Cerebellar cortex (tissue), 1 donor: ENCODE measurements at regions not wholly inside any gene's neighbourhood (a gene's known extent, or its start where the extent isn't known, plus 50 kb on each side); places are given as distances from the start of the nearest gene placed in this dataset.
"Not testable (repeated sequence)": the region's sequence is repeated elsewhere in the genome, so short reads cannot be mapped to it uniquely, and the experiment has no call there.

Source experiments
- DNase-seq: peaks from one replicate; pipeline ENCODE4 v3.0.0-alpha.2; 2015; ENCODE audit warnings: low spot score

DNA sequence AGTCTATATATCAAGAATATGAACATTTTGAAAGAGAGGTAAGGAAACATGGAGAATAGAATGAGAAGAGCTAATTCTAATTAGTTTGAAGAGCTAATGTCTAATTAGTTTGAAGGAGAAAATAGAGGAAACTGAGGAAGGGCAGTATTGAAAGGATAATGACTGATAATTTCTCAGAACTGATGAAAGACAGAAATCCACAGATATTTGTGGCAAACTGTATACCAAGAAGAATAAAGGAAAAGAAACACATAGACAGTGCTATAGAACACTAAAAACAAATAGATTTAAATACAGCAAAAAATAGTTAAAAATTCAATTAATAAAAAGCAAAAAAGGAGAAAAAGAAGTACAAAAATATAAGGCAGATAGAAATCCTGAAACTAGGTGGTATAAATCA, 354.4 kb downstream of the QKI start:
- DNase-seq, result no peak

DNA sequence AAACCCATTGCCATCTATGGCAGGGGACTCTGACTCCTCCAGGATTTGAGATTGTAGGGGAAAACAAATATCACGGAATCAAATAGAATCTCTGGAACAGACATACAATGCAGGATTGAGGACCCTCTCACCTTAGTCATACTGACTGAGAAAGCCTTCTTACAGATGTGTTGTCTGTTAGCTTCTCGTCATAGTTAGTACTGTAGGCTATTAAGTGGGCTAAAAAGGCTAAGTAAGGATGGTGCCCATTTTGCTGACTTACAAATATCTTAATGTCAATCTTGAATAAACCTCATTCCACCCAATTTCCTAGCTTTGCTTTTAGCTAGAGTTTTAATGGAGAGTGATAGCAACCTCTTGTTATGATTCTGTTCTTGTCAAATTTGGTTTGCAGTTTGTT, 352.4 kb downstream of the QKI start:
- no peak for DNase-seq

DNA sequence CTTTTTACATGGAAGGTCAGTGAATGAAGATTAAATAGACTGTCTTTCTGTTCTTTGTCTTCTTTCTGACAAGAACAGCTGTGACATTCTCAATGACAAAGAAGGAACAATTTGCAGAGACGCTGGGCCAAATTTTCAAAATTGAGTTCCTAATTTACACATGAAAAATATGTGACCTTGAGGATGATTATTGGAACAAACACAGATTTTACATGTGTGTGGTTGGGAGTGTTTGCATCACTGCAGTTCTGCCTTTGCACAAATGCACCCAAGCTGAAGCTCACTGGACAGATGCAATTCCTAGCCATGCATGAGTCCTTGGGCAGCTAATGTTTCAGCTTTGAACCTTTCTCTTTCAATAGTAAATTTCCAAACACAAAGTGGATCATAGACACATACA, 350.8 kb downstream of the QKI start:
- DNase-seq, result no peak

DNA sequence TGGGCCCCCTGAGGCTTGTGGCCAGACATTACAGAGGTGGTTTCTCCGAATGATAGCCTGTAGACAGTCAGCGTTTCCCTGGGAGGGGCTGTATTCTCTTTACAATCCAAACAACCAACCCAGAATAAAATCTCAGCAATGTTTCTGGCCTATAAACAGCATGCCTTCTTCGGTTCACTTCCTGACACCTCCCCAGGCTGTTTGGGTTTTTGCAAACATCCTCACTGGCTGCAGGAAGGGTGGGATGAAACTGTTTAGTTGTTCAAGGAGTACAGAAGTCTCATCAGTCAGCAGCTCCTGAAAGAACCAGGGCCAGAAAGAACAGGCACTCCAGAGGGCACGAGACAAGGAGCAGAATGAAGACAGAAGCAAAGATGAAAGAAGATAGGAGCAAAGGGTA, 350.0 kb downstream of the QKI start:
- DNase-seq, result no peak

DNA sequence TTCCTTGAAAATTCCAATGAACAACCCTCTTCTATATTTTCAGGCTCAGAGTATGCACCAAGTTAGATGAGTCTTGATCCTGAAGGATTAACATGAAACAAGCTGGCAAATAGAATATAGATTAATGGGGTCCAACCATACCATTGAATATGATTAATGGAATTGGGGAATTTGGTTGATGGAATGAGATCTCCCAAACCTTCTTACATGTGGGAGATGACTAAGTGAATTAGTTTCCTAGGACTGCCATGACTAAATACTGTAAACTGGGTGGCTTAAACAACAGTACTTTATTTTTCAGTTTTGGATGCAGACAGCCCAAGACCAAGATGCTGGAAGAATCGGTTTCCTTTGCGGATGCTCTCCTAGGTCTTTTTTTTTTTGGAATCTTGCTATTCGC, 347.0 kb downstream of the QKI start:
- no peak for DNase-seq

DNA sequence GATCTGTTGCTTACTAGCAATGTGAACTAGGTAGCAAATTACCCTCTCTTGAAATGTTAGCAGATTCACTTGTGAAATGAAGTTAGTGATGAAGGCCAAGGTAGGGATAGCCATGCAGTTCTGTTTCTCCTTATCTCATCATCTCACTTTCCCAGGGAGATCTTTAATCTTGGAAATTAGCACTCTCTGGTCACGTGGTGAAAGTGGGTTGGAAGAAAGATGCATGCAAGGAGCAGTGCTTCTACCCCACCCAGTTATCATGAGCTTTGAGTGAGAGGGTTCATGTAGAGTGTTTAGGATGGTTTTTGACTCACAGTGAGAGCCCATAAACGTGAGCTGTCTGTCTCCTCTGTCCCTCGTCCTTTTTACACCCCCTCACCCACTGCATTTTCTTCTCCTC, 346.3 kb downstream of the QKI start:
- no peak for DNase-seq

DNA sequence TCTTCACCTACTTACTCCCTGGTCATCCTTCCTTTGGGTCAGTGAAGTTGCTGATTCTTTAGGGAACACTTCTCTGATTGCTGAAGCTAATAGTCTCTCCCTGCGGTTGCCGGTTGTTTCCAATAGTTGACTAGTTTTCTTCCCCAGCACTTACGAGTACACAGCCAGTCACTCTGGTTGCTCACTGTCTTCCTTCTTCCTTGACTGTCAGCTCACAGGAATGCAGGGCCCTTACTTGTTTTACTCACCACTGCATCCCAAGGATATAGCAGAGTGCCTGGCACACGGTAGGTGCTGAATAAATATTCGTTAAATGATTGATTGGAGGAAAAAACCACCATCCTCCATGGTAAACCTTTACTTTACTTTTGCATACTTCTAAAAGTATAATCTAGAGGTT, 345.0 kb downstream of the QKI start:
- DNase-seq, result no peak

DNA sequence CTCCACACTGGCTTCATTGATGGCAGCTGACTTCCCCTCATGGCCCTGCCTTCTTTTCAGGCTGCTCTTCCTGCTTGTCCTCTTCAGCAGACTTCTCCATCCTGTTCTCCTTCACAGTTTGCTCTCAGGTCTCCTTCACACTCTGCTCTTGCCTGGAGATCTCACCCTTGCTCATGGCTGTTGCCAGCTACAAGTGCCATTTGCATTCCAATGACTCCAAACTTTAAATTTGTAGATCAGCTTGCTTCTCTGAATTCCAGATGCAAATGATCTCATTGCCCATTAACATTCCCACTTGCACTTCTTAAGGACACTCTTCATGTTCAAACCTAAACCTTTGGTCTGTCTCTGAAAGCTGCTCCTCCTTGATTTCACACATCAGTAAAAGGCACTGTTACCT, 343.0 kb downstream of the QKI start:
- DNase-seq, result no peak

DNA sequence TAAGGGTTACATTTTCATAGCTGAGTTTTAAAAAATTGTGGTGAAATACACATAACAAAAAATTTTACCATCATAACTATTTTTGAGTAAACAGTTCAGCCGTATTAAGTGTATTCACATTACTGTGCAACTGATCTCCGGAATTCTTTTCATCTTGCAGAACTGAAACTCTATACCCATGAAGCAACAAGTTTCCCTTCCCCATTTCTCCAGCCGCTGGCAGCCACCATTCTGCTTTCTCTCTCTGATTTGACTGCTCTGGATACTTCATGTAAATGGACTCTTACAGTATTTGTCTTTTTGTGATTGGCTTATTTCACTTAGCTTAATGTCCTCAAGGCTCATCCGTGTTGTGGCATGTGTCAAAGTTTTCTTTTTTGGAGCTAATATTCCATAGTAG, 341.6 kb downstream of the QKI start:
- no peak for DNase-seq

DNA sequence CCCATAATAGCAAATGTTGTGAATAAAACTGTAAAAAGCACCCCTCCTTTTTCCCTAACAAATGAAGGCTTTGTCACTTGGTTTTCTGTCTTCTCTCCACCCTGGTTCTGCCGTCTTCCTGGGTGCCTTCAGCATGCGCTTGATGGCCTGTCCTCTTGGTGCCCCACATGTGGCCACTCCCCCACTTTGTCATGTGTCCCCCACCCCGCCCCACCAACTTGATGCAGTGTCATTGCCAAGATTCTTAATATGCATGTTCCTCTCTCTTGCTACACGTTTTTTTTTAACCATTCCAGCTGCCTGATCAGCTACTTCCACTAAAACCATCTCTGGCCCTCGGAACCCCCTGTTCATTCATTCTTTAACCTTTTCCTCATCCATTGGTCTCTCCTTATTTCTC, 340.3 kb downstream of the QKI start:
- no peak for DNase-seq

DNA sequence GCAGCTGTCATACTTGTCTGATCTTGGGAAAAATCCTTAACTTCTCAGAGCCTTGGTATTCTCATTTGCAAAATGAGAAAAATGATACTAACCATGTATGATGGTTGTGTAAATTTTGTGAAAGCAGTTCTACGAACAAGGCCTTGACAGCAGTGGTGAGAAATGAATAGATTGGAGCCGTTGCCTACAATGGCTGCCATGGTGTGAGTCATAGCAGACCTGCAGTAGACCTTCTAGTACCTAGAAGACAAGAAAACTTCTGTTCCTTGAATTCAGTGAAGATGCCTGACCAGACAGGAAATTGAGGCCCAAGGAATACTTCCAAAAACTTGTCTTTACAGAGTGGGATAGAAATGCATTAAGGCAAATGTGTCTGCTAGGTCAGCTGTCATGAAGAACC, 338.9 kb downstream of the QKI start:
- no peak for DNase-seq

DNA sequence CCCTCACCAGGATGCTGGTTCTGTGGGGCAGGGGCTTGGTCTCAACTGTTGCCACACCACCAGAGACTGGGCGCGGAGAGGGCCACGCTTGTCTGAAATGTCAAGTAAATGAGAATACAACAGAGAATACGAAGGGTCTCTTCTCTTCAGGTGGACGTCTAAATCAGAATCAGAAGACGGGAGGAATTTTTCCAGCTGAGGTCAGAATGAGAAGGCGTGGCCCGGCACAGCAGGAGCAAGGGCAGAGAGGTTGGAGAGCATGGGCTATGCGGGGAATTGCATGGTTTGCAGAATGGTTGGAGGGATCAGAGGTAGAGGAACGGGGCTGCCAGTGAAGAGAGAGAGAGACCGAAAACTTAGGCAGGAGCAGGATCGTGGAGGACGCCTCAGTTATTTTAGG, 337.9 kb downstream of the QKI start:
- no peak for DNase-seq

DNA sequence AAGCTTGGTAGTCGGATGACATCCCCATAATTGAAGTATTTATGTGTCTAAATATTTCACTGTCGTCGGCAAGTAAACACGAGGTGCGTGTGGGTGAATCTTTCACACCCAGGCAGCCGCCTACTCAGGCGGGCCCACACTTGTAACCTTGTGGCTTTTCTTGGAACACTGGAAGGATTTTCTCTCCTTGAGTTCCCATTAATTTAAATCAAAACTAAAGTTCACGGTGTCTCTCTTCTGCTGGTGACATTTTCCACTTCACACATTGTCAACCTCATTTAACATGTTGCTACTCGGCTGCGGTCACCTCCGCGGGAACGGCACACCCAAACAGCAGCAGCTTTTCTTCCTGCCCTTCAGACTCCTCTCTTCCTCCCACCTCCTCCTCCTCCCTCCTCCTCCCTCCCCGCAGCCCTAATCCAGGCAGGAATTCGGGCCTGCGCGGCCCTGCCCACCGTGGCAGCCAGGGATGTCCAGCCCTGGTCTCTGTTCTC, 336.6 kb downstream of the QKI start:
- DNase-seq, result no peak

DNA sequence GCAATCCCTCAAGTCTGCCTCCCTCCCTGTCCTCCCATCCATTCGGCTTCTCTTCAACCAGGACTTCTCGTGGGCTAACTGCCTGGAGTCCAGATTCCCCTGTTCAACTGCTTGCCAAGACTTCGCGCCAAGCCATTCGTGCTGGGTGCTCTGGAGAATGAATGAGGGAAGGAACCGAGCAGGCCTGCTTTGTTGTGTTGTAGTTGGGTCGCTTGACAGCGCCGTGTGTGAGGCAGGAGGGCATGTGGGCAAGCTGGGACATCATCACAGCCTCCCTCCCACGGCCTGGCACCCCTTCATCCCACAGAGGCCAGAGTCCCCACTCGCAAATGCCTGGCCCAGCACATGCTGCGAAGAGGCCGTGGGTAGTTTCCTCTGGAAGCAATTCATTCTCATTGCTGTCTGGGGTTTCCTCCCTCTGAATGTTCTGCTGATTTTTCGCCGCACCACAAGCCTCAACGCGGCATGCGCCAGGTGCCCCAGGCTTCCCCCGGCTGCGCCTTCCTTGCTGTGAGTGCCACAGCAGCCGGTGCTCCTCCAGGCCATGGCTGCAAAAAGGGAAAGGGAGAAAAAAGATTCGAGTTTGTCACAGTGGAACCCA, 336.0 kb downstream of the QKI start:
- peak; percentile 21 for DNase-seq

DNA sequence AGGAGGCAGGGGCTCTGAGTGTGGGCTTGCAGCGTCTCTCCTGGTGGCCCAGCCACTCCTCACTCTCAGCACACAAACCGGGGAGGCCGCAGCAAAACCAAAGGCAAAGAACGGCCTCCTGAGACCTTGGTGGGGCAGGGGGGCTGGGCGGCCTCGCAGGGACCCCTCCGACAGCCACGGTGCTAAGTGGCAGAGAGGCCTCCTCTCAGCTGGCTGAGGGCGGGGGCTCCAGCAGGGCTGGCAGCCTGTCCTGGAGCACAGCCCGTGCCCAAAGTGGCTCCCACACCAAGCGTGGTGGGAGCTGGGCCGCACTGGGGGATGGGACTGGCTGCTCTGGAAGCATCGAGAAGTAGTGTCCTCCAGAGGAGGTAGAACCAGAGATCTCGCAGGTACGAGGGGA, 334.4 kb downstream of the QKI start:
- no peak for DNase-seq

DNA sequence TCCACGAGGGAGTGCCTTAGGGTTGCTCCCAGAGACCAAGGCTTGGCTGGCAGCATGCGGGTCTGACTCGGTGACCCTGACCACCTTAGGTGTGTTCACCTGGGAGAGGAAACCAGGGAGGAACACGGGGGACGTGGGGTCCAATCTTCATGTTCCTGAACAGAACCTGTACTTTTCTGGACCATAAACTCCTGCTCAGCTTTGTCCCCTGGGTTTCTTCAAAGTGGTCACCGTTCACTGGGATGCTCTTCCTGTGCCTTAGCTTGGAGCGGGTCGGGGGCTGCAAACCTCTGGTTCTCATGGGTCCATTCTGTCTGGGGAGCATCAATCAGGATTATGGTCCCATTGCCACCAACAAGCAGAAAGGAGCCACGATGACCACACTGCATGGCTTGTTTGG, 333.5 kb downstream of the QKI start:
- no peak for DNase-seq

DNA sequence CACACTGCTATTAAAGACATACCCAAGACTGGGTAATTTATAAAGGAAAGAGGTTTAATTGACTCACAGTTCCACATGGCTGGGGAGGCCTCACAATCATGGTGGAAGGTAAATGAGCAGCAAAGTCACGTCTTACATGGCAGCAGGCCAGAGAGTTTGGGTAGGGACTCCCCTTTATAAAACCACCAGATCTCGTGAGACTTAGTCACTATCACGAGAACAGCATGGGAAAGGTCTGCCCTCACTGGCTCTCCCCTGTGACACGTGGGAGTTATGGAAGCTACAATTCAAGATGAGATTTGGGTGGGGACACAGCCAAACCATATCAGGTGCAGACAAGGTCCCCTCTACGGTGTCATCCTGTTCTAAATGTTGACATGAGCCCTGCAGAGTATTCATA, 332.5 kb downstream of the QKI start:
- not testable (repeated sequence) for DNase-seq

DNA sequence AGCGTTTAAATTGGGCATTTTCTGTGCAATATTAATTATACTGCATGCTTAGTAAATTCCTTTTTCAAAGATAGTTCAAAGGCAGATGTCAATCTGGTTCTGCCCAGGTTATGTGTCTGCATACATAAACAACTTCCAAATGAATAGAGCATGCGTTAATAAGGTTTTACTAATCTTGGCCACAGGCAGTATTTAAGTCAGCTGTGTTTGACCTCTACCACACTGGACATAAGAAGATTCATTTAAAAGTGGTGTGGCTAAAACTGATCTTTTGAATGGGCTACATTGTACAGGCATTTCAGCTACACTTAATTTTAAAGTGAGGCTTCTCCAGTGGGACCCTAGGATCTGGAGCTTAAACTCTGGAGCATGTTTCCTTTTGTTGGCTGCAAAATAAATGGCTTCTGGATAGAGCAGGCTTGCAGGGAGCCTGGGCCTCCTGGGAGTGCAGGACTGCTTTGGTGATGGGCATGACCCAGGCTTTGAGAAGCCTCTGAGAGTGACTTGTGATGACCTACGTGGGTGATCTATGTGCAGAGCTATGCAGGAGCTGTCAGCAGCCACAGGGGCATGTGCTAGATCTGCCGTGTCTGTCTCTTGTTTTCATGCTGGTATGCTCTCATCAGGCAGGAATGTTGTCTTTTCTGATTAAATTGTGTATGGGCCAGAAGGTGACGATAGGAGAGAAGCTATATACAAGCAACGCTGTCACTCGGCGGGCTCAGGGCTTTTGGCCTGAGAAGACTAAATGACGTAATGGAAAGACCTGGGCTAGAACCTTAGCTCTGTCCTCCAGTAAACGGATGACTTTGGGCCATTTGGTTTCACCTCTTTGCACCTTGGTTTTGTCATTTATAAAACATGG, 331.2 kb downstream of the QKI start:
- DNase-seq, result no peak

DNA sequence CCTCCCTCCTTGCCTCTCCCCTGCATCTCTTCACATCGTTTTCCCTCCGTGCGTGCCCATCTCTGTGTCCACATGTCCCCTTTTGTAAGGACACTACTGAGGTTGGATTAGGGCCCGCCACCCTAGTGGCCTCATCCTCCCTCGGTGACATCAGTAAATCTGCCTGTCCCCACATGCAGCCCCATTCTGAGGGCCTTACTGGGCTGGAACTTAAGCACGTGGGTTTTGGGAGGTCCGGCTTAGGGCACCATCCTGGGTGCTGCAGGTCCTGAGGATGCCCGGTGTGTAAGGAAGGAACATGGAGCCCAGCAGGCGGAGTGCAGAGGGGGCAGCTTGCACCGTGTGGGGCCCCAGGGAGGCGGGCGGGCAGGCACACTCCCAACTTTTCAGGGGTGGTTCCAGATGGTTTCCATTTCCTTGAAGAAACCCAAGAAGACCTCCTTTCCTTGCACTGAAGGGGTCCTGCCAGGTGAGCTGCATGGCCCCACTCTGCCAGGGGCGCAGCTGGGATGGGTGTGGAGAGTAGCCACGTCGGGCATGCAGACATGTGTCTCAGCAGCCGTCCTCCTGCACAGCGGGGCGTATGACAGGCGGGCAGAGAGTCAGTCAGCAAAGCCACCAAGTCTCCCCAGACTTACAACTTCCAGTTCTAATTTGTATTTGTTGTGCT, 329.9 kb downstream of the QKI start:
- DNase-seq, result no peak

DNA sequence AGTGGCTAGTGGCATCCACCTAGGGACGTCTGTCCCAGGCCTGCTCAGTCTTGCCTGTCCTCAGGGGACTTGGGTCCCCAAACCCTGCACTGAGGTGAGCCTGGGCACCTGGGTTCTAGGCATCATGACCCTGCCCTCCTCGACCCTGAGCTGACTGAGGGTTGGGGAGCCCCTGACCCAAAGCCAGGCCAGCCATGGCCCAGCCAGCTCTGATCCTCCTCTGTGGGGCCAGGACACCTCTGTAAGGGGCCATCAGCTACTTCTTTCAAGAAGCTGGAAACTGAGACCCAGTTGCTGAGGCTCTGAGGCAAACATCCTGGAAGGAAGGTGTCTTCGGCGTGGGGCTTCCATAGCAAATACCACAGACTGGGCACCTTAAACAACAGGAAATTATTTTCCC, 329.3 kb downstream of the QKI start:
- no peak for DNase-seq

DNA sequence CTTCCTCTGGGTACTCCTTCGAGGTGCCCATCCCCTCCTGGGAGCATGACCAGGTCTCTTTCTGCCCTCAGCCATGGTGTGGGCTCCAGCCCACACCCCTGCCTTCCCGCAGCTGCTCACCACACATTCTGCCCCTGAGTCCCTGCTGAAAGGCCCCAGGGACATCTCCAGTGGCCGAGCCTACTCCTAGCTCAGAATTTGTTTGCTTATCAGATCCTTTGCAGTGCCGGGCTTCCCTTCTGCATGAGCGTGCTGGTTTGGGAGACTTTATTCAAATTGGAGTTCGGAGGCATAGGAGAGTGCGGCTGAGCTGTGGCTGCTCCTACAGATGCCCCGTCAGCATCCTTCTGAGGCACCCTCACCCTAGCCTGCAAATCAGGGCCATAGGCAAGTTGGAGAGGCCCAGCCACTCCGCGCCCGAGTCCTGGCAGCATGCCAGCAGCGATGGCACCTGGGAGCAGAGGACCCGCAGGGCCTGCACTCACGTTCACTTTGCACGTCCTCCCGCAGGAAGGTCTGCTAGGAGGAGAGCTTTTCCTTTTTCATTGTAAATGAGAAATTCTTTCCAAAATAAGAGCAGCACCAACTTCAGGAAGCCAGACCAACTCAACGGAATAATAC, 327.3 kb downstream of the QKI start:
- DNase-seq, result no peak

DNA sequence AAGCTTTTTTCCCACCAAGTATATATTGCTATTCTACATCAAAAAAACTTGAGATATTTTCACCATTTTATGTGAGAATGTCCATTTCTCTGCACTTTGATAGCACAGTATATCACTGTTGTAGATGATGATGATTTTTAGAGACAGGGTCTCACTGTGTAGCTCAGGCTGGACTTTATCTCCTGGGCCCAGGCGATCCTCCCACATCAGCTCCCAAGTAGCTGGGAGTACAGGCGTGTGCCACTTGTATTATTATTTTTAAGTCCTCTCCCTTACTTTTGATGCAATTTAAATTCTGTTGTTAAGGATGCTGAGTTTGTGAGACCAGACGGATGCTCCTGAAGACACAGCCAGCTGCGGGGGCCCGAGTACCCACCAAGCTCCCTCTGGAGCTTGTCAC, 326.8 kb downstream of the QKI start:
- DNase-seq, result no peak

DNA sequence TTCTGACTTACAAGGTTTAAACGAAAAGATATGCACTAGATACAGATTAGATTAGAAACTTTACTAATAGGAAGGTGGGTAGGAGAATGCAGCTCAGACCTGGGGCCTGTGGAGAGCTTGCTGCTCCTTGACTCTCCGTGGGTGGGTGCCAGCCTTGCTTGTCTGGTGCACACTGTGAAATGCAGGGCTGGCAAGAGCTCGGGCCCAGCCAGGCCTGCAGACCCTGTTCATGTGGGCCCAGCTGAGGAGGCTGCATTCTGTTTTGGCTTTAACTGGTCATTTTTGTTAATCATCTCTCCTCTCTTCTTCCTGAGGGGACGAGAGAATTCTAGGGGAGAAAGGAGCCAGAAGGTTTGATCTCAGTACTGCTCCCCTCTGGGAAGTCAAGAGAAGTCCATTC, 325.4 kb downstream of the QKI start:
- DNase-seq, result no peak
